Brain pericyte (primary cell): ENCODE measurements at regions not wholly inside any gene's neighbourhood (a gene's known extent, or its start where the extent isn't known, plus 50 kb on each side); places are given as distances from the start of the nearest gene placed in this dataset.
"Not testable (repeated sequence)": the region's sequence is repeated elsewhere in the genome, so short reads cannot be mapped to it uniquely, and the experiment has no call there.

Source experiments
- DNase-seq: peaks from one replicate; pipeline ENCODE4 v3.0.0-alpha.2; 2012; ENCODE audit warnings: low read depth, low spot score

- DNase-seq = no peak
Measured at GRCh38 chr3:17840651-17841050, 98.2 kb upstream of the TBC1D5 start.

- DNase-seq = no peak
Measured at GRCh38 chr3:17840126-17840525, 97.7 kb upstream of the TBC1D5 start.

- DNase-seq = no peak
Measured at GRCh38 chr3:17836919-17837318, 94.5 kb upstream of the TBC1D5 start.

GRCh38 chr3:17836092-17836491 lies 93.7 kb upstream of the TBC1D5 start:
- no peak for DNase-seq

- DNase-seq = no peak
Measured at GRCh38 chr3:17833786-17834559, 91.5 kb upstream of the TBC1D5 start.

GRCh38 chr3:17832016-17832415 lies 89.6 kb upstream of the TBC1D5 start:
- no peak for DNase-seq

GRCh38 chr3:17831366-17831765 lies 88.9 kb upstream of the TBC1D5 start:
- DNase-seq = no peak

GRCh38 chr3:17830788-17831187 lies 88.4 kb upstream of the TBC1D5 start:
- DNase-seq = no peak

GRCh38 chr3:17828388-17828787 lies 86.0 kb upstream of the TBC1D5 start:
- no peak for DNase-seq

- no peak for DNase-seq
Measured at GRCh38 chr3:17825298-17825697, 82.9 kb upstream of the TBC1D5 start.

- DNase-seq = no peak
Measured at GRCh38 chr3:17823816-17824215, 81.4 kb upstream of the TBC1D5 start.

- no peak for DNase-seq
Measured at GRCh38 chr3:17823036-17823435, 80.6 kb upstream of the TBC1D5 start.

GRCh38 chr3:17820704-17821103 lies 78.3 kb upstream of the TBC1D5 start:
- DNase-seq = no peak

- DNase-seq = no peak
Measured at GRCh38 chr3:17820275-17820674, 77.8 kb upstream of the TBC1D5 start.

- not testable (repeated sequence) for DNase-seq
Measured at GRCh38 chr3:17817973-17818372, 75.5 kb upstream of the TBC1D5 start.

- no peak for DNase-seq
Measured at GRCh38 chr3:17817545-17817944, 75.1 kb upstream of the TBC1D5 start.

- not testable (repeated sequence) for DNase-seq
Measured at GRCh38 chr3:17816839-17817238, 74.4 kb upstream of the TBC1D5 start.

- not testable (repeated sequence) for DNase-seq
Measured at GRCh38 chr3:17812328-17812727, 69.9 kb upstream of the TBC1D5 start.

GRCh38 chr3:17811646-17812045 lies 69.2 kb upstream of the TBC1D5 start:
- DNase-seq = no peak

- DNase-seq = no peak
Measured at GRCh38 chr3:17810759-17811158, 68.3 kb upstream of the TBC1D5 start.

- no peak for DNase-seq
Measured at GRCh38 chr3:17808994-17809393, 66.6 kb upstream of the TBC1D5 start.

GRCh38 chr3:17806876-17807275 lies 64.4 kb upstream of the TBC1D5 start:
- DNase-seq = no peak

- DNase-seq = no peak
Measured at GRCh38 chr3:17806201-17806600, 63.8 kb upstream of the TBC1D5 start.

GRCh38 chr3:17805461-17805940 lies 63.1 kb upstream of the TBC1D5 start:
- no peak for DNase-seq
